ENCODE measurements at regions not wholly inside any gene's neighbourhood (a gene's known extent, or its start where the extent isn't known, plus 50 kb on each side); places are given as distances from the start of the nearest gene placed in this dataset.

GRCh38 chr1:14031461-14031860 lies 331.5 kb downstream of the PRDM2 start:
- no peak for DNase-seq (ENCODE audit: low read depth in 1 of 2, low spot score in 1 of 2)

GRCh38 chr1:14034506-14034905 lies 334.5 kb downstream of the PRDM2 start:
- no peak for DNase-seq (ENCODE audit: low read depth in 1 of 2, low spot score in 1 of 2)

- DNase-seq (ENCODE audit: low read depth in 1 of 2, low spot score in 1 of 2): no peak
Observed at GRCh38 chr1:14037101-14037847, 337.3 kb downstream of the PRDM2 start.

GRCh38 chr1:14039582-14040430 lies 339.8 kb downstream of the PRDM2 start:
- DNase-seq (ENCODE audit: low read depth in 1 of 2, low spot score in 1 of 2): no peak

GRCh38 chr1:14049965-14050364 lies 350.0 kb downstream of the PRDM2 start:
- no peak for DNase-seq (ENCODE audit: low read depth in 1 of 2, low spot score in 1 of 2)

GRCh38 chr1:14055442-14056223 lies 355.6 kb downstream of the PRDM2 start:
- DNase-seq (ENCODE audit: low read depth in 1 of 2, low spot score in 1 of 2): no peak

- no peak for DNase-seq (ENCODE audit: low read depth in 1 of 2, low spot score in 1 of 2)
Observed at GRCh38 chr1:14057640-14058039, 357.7 kb downstream of the PRDM2 start.

GRCh38 chr1:14061204-14061603 lies 361.2 kb downstream of the PRDM2 start:
- no peak for DNase-seq (ENCODE audit: low read depth in 1 of 2, low spot score in 1 of 2)

GRCh38 chr1:14061722-14062121 lies 361.7 kb downstream of the PRDM2 start:
- no peak for DNase-seq (ENCODE audit: low read depth in 1 of 2, low spot score in 1 of 2)

GRCh38 chr1:14062669-14063068 lies 362.7 kb downstream of the PRDM2 start:
- DNase-seq (ENCODE audit: low read depth in 1 of 2, low spot score in 1 of 2): no peak

GRCh38 chr1:14064649-14065442 lies 364.9 kb downstream of the PRDM2 start:
- DNase-seq (ENCODE audit: low read depth in 1 of 2, low spot score in 1 of 2): no peak

GRCh38 chr1:14065486-14065885 lies 365.5 kb downstream of the PRDM2 start:
- no peak for DNase-seq (ENCODE audit: low read depth in 1 of 2, low spot score in 1 of 2)

- DNase-seq (ENCODE audit: low read depth in 1 of 2, low spot score in 1 of 2): no peak
Observed at GRCh38 chr1:14067036-14067435, 367.0 kb downstream of the PRDM2 start.

- DNase-seq (ENCODE audit: low read depth in 1 of 2, low spot score in 1 of 2): no peak
Observed at GRCh38 chr1:14067711-14068110, 367.7 kb downstream of the PRDM2 start.

- no peak for DNase-seq (ENCODE audit: low read depth in 1 of 2, low spot score in 1 of 2)
Observed at GRCh38 chr1:14071581-14071980, 371.6 kb downstream of the PRDM2 start.

GRCh38 chr1:14080653-14081052 lies 380.7 kb downstream of the PRDM2 start:
- no peak for DNase-seq (ENCODE audit: low read depth in 1 of 2, low spot score in 1 of 2)

GRCh38 chr1:14082331-14082730 lies 382.3 kb downstream of the PRDM2 start:
- DNase-seq (ENCODE audit: low read depth in 1 of 2, low spot score in 1 of 2): no peak

GRCh38 chr1:14083277-14083676 lies 383.3 kb downstream of the PRDM2 start:
- DNase-seq (ENCODE audit: low read depth in 1 of 2, low spot score in 1 of 2): no peak

- DNase-seq (ENCODE audit: low read depth in 1 of 2, low spot score in 1 of 2): no peak
Observed at GRCh38 chr1:14083706-14084105, 383.7 kb downstream of the PRDM2 start.

- DNase-seq (ENCODE audit: low read depth in 1 of 2, low spot score in 1 of 2): no peak
Observed at GRCh38 chr1:14090062-14090461, 390.1 kb downstream of the PRDM2 start.

GRCh38 chr1:14090531-14090930 lies 390.5 kb downstream of the PRDM2 start:
- no peak for DNase-seq (ENCODE audit: low read depth in 1 of 2, low spot score in 1 of 2)
